ENCODE measurements at regions not wholly inside any gene's neighbourhood (a gene's known extent, or its start where the extent isn't known, plus 50 kb on each side); places are given as distances from the start of the nearest gene placed in this dataset.

GRCh38 chr6:119749335-119749734, 399.8 kb upstream of the MAN1A1 start:
- TF ChIP-seq CTCF (IDR thresholded peaks at IDR 0.05) (no peak), POLR2A (IDR thresholded peaks at IDR 0.05) (no peak)

Measured in tibial nerve (tissue), 3 donors.